GM19238 (cell line): ENCODE measurements at regions not wholly inside any gene's neighbourhood (a gene's known extent, or its start where the extent isn't known, plus 50 kb on each side); places are given as distances from the start of the nearest gene placed in this dataset.
"Not testable (repeated sequence)": the region's sequence is repeated elsewhere in the genome, so short reads cannot be mapped to it uniquely, and the experiment has no call there.

Experiments used
- DNase-seq: peaks from one replicate; pipeline ENCODE4 v3.0.0; 2011; ENCODE audit warnings: low spot score; ENCODE audit not compliant: insufficient read length

- DNase-seq: no peak
Measured at GRCh38 chr9:102507044-102507687, 488.0 kb upstream of the CYLC2 start.

GRCh38 chr9:102506406-102506805, 488.7 kb upstream of the CYLC2 start:
- DNase-seq: no peak

- DNase-seq: no peak
Measured at GRCh38 chr9:102499468-102499867, 495.7 kb upstream of the CYLC2 start.

GRCh38 chr9:102497709-102498108, 497.4 kb upstream of the CYLC2 start:
- DNase-seq: no peak

GRCh38 chr9:102486976-102487375, 508.2 kb upstream of the CYLC2 start:
- DNase-seq: not testable (repeated sequence)

DNA sequence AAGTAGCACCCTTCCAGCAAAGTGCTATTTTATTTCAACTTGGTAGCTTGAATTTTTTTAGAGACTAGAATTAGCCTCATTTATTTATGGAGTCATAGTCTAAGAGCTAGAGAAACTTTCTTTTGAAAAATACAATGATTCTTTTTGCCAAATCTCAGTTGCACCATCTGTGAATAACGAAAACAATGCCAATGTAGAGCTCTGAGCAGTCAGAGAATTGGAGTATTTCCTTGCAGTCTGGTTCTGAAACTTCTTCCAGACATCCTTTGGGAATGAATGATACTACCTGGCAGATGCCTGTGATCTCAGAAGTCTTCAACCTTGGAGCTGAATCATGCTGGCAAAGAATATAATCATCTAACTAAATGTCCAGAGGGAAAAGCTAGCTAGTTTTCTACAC, 511.5 kb upstream of the CYLC2 start:
- DNase-seq: no peak

GRCh38 chr9:102482776-102483175, 512.4 kb upstream of the CYLC2 start:
- DNase-seq: no peak

GRCh38 chr9:102479191-102479590, 515.9 kb upstream of the CYLC2 start:
- no peak for DNase-seq

- DNase-seq: no peak
Measured at GRCh38 chr9:102474357-102474756, 520.8 kb upstream of the CYLC2 start.

- DNase-seq: not testable (repeated sequence)
Measured at GRCh38 chr9:102469430-102469829, 525.7 kb upstream of the CYLC2 start.

DNA sequence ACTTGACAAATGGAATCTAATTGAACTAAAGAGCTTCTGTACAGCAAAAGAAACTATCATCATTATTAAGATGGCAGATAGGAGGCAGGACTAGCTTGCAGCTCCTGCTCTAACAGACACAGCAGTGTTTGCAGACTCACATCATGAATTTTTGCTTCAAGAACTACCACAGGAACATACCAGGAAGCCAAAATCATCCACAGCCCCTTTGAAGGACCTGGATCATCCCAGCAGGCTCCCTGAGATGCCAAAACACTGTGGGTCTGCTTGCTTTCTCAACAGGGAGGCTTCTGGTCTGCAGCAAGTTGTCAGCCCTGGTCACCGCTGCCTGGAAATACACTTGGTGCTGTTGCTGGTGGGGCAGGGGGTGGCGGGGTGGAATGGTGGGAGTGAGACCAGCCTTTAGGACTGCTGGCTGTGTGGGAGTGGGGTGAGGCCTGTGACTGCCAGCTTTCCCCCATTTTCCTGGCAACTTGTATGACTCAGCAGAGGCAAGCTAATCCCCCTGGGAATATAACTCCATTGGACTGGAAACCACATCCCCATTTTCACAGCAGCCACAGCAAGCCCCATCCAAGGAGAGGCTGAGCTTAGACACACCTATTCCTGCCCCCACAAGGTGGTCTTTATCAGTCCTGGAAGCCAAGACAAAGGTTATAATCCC, 533.8 kb upstream of the CYLC2 start:
- no peak for DNase-seq

DNA sequence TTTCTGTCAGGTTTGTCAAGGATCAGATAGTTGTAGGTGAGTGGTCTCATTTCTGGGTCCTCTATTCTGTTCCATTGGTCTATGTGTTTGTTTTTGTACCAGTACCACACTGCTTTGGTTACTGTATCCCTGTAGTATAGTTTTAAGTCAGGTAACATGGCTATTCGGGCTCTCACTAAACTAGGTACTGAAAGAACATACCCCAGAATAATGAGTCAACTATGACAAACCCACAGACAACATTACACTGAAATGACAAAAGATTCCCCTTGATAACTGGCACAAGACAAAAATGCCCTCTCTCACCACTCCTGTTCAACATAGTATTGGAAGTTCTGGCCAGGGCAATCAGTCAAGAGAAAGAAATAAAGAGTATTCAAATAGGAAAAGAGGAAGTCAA, 535.3 kb upstream of the CYLC2 start:
- DNase-seq: no peak

DNA sequence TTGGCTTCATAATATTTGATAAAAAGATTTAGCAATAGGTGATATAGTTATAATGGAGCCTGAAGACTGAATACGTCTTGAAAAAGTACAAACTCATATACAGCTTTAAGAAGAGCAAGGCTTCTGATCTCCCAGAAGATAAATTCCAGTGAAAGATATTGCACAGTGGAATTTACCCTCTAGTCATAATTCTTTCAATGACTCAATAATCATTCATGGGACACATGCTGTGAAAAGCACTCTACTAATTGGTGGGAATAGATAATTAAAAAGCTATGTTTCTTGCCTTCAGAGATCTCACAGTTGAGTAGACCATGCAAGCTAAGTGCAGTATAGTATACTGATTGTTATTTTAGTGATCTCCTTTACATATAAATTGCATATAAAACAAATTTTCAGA, 538.6 kb upstream of the CYLC2 start:
- no peak for DNase-seq

- no peak for DNase-seq
Measured at GRCh38 chr9:102445906-102446305, 549.2 kb upstream of the CYLC2 start.

DNA sequence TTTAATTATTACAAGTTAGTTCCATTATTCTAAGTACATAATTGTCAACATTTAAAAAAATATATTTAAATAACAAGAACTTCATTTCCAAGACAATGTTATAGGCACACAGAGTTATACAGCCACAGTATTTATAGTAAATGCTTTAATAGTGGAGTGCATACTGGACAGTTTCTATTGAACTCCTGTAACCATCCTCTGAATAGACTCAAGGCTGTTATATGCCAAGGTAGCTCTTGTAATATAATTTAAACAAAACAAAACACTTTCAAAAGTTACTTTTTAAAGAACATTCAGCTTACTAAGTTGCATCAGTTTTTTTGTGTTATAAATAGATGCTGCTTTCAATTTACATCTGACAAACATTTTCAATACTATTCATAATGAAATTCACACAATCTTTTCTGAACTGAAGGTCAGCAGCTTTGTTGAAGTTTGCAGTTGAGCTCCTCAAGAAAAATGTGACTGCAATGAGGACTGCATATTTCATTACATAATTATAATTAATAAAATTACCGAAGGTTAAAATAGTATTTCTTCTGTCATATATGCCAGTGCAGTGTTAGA, 549.9 kb upstream of the CYLC2 start:
- DNase-seq: no peak

DNA sequence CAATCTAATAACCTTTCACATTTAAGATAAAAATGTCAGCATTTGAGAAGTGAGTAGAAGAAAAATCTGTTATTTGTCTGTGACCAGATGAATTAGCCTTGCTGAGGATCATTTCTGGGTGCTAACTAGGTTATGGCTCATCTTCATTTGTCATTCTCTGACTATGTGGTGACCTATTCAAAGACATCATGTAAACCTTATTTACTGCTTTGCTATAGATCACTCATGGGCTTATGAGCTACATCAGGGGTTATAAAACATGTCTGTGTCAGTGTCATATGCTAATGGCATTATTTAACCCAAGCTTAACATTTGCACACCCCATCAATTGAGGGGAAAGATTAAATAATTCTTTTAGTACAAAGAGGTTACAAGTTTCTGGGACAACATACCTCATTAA, 555.5 kb upstream of the CYLC2 start:
- DNase-seq: no peak

- DNase-seq: not testable (repeated sequence)
Measured at GRCh38 chr9:102436599-102436998, 558.5 kb upstream of the CYLC2 start.

GRCh38 chr9:102435427-102435826, 559.7 kb upstream of the CYLC2 start:
- DNase-seq: no peak

DNA sequence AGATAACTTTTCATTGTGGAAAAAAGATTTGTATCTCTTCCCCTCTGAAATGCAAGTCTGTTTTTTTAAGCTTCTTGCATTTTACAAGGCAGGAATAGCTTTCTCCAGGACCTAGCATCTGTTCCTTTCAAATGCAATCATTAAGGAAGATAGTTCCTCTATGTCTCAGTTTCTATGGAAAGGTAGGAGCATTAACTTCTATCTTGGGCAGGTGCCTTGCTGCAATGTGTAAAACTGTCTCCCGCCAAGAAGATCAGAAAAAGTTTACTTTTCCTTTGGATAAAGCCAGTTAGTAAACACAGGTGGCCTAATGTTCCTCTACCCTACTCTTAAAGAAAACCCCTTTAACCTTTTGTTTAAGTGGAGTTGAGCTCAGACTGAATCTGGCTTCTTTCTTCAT, 560.6 kb upstream of the CYLC2 start:
- no peak for DNase-seq

DNA sequence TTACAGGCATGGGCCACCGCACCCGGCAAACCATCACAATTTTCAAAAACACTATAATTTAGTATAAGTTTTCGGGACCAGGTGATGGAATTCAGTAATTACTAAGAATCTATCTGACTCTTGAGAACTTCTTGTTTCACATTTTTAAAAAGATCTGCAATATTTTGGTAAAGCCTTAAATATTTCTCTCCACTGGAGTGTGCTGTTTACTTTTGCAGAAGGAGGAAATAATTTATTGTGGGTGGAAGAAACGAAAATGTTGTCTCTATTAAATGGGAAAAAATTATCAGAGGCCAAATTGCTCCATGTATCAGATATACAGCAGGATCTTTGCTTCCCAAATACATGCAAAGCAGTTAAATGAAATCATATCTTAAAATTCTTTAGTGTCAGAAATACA, 566.8 kb upstream of the CYLC2 start:
- DNase-seq: no peak

GRCh38 chr9:102416251-102416650, 578.9 kb upstream of the CYLC2 start:
- not testable (repeated sequence) for DNase-seq

GRCh38 chr9:102405218-102405867, 589.8 kb upstream of the CYLC2 start:
- DNase-seq: no peak
